ENCODE measurements at regions not wholly inside any gene's neighbourhood (a gene's known extent, or its start where the extent isn't known, plus 50 kb on each side); places are given as distances from the start of the nearest gene placed in this dataset.
"Not testable (repeated sequence)": the region's sequence is repeated elsewhere in the genome, so short reads cannot be mapped to it uniquely, and the experiment has no call there.

DNA sequence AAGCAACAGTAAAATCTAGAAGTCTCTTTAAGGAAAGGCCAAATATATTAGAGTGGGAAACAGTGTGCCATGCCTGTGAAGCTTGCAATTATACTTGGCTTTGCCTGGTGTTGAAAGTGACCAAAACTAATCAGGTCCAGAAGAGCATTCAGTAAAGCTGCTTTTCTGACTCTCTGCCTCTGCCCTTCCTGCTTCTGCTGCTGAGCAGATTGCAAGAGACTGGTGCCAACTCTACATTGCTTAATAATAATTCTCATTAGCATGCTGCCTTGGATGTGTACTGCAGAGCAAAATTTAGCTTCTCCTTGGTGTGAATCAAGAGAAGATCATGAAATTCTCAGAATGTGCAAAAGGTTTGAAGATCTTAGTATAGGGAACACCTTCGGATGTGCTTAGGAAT, 120.4 kb upstream of the RFX3 start:
- Mint-ChIP-seq H3K4me3 (no peak overlapping the region), H3K4me1 (no peaks in the 10 kb centered on the region), H3K9me3 (ENCODE audit: insufficient read depth) (no peaks in the 10 kb centered on the region), H3K27me3 (no peaks in the 10 kb centered on the region), H3K27ac (no peak overlapping the region)
- Histone ChIP-seq H3K27me3 (replicated peaks in 1 of 4; ENCODE audit: control extremely low read depth in 1 of 4, control insufficient read depth in 3 of 4, insufficient read depth in 4 of 4, low read length in 3 of 4) (no peaks in the 10 kb centered on the region), H3K4me2 (replicated peaks; ENCODE audit: low read depth, low read length, poor library complexity, severe bottlenecking) (no peak overlapping the region), H3K4me1 (ENCODE audit: control insufficient read depth in 2 of 2, insufficient read depth in 2 of 2, low read length in 2 of 2) (no peaks in the 10 kb centered on the region), H3K27ac (ENCODE audit: low read length in 2 of 2) (no peak overlapping the region), H4K20me1 (ENCODE audit: control insufficient read depth, insufficient read depth, low read length, poor library complexity, severe bottlenecking) (no peaks in the 10 kb centered on the region), H3K79me2 (ENCODE audit: control insufficient read depth, insufficient read depth, low read length) (no peaks in the 10 kb centered on the region), H3K4me3 (ENCODE audit: control extremely low read depth in 1 of 5, extremely low read depth in 1 of 5, insufficient read depth in 1 of 5, low read depth in 2 of 5, low read length in 4 of 5) (no peak overlapping the region), H3K36me3 (replicated peaks in 1 of 2; ENCODE audit: control extremely low read depth in 1 of 2, control insufficient read depth in 1 of 2, extremely low read depth in 1 of 2, insufficient read depth in 2 of 2, low read length in 1 of 2) (no peaks in the 10 kb centered on the region), H3K9ac (ENCODE audit: low read length) (no peak overlapping the region), H2AFZ (ENCODE audit: insufficient read depth, low read depth, low read length, poor library complexity, severe bottlenecking) (no peak overlapping the region), H3K9me3 (ENCODE audit: control extremely low read depth in 1 of 3, control insufficient read depth in 2 of 3, insufficient read depth in 1 of 3, low read length in 2 of 3) (no peaks in the 10 kb centered on the region)
- WGBS (ENCODE audit: insufficient coverage), result no CpG with 5 or more reads among the region's 1 CpG
- no peak for TF ChIP-seq EZH2 (IDR thresholded peaks at IDR 0.05; ENCODE audit: borderline replicate concordance, insufficient read depth, low read depth, low read length, poor library complexity, severe bottlenecking)
- TF ChIP-seq, protein P1, sequence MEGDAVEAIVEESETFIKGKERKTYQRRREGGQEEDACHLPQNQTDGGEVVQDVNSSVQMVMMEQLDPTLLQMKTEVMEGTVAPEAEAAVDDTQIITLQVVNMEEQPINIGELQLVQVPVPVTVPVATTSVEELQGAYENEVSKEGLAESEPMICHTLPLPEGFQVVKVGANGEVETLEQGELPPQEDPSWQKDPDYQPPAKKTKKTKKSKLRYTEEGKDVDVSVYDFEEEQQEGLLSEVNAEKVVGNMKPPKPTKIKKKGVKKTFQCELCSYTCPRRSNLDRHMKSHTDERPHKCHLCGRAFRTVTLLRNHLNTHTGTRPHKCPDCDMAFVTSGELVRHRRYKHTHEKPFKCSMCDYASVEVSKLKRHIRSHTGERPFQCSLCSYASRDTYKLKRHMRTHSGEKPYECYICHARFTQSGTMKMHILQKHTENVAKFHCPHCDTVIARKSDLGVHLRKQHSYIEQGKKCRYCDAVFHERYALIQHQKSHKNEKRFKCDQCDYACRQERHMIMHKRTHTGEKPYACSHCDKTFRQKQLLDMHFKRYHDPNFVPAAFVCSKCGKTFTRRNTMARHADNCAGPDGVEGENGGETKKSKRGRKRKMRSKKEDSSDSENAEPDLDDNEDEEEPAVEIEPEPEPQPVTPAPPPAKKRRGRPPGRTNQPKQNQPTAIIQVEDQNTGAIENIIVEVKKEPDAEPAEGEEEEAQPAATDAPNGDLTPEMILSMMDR (IDR thresholded peaks at IDR 0.05), result no peak
- ChIA-PET CTCF (interaction anchor here (1.8 kb wide), 1 partner anchor 402 kb away, joined by 3 read pairs; no protein-coding TSS in a partner anchor), POLR2A (no interaction called here)
- ATAC-seq (ENCODE audit: low read depth) (no peak), DNase-seq (no peak)
- intact Hi-C loops (cut with micrococcal nuclease), result loop anchor here (5.0 kb wide), 1 partner anchor 179 kb away; no protein-coding TSS in a partner anchor

DNA sequence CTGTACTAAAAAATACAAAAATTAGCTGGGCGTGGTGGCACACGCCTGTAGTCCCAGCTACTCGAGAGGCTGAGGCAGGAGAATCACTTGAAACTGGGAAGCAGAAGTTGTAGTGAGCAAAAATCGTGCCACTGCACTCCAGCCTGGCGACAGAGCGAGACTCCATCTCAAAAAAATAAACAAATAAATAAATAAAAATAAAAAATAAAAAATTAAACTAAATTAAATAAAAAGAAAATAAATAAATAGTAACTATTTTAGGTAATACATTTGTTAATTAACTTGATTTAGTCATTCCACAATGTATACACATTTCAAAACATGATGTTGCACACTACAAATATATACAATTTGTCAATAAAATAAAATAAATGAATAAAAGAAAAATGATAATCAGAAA, 116.3 kb upstream of the RFX3 start:
- H3K36me3 ChIP-seq (replicated peaks in 1 of 2; ENCODE audit: control extremely low read depth in 1 of 2, control insufficient read depth in 1 of 2, extremely low read depth in 1 of 2, insufficient read depth in 2 of 2, low read length in 1 of 2); H3K4me3 Mint-ChIP-seq; H3K4me1 Mint-ChIP-seq; POLR2A ChIA-PET; DNase-seq; H4K20me1 ChIP-seq (ENCODE audit: control insufficient read depth, insufficient read depth, low read length, poor library complexity, severe bottlenecking); H3K4me3 ChIP-seq (ENCODE audit: control extremely low read depth in 1 of 5, extremely low read depth in 1 of 5, insufficient read depth in 1 of 5, low read depth in 2 of 5, low read length in 4 of 5); intact Hi-C loops (cut with micrococcal nuclease); H3K79me2 ChIP-seq (ENCODE audit: control insufficient read depth, insufficient read depth, low read length); H3K9ac ChIP-seq (ENCODE audit: low read length); H3K9me3 ChIP-seq (ENCODE audit: control extremely low read depth in 1 of 3, control insufficient read depth in 2 of 3, insufficient read depth in 1 of 3, low read length in 2 of 3); H3K27me3 ChIP-seq (replicated peaks in 1 of 4; ENCODE audit: control extremely low read depth in 1 of 4, control insufficient read depth in 3 of 4, insufficient read depth in 4 of 4, low read length in 3 of 4); H3K4me1 ChIP-seq (ENCODE audit: control insufficient read depth in 2 of 2, insufficient read depth in 2 of 2, low read length in 2 of 2); H3K27ac ChIP-seq (ENCODE audit: low read length in 2 of 2); H3K27ac Mint-ChIP-seq; H3K9me3 Mint-ChIP-seq (ENCODE audit: insufficient read depth); H3K27me3 Mint-ChIP-seq; H3K4me2 ChIP-seq (replicated peaks; ENCODE audit: low read depth, low read length, poor library complexity, severe bottlenecking); ATAC-seq (ENCODE audit: low read depth); H2AFZ ChIP-seq (ENCODE audit: insufficient read depth, low read depth, low read length, poor library complexity, severe bottlenecking): not testable (repeated sequence)
- WGBS (ENCODE audit: insufficient coverage), result 94% methylated on average over 3 of the region's 6 CpGs
- CTCF ChIA-PET, result interaction anchor here (1.5 kb wide), 1 partner anchor 175 kb away, joined by 4 read pairs; no protein-coding TSS in a partner anchor

All from B cell (primary cell).